ENCODE measurements at regions not wholly inside any gene's neighbourhood (a gene's known extent, or its start where the extent isn't known, plus 50 kb on each side); places are given as distances from the start of the nearest gene placed in this dataset.
A peak's percentile ranks its signal among the peaks of the same experiment; 100 is the strongest.

- TF ChIP-seq CTCF (IDR thresholded peaks at IDR 0.05; ENCODE audit: insufficient read depth, low read length, poor library complexity, severe bottlenecking), result no peak
- Histone ChIP-seq H3K27me3 (replicated peaks; ENCODE audit: control insufficient read depth, insufficient read depth, low read length) (no peaks in the 10 kb centered on the region; the same call in 1 of the 2 replicates), H3K4me3 (replicated peaks; ENCODE audit: low read depth, low read length) (no peak overlapping the region), H3K36me3 (ENCODE audit: control insufficient read depth, insufficient read depth, low read length) (no peaks in the 10 kb centered on the region)
- DNase-seq (ENCODE audit: extremely low read depth, insufficient read length), result no peak
Observed at GRCh38 chr11:19350160-19350559, 109.4 kb upstream of the E2F8 start.

DNA sequence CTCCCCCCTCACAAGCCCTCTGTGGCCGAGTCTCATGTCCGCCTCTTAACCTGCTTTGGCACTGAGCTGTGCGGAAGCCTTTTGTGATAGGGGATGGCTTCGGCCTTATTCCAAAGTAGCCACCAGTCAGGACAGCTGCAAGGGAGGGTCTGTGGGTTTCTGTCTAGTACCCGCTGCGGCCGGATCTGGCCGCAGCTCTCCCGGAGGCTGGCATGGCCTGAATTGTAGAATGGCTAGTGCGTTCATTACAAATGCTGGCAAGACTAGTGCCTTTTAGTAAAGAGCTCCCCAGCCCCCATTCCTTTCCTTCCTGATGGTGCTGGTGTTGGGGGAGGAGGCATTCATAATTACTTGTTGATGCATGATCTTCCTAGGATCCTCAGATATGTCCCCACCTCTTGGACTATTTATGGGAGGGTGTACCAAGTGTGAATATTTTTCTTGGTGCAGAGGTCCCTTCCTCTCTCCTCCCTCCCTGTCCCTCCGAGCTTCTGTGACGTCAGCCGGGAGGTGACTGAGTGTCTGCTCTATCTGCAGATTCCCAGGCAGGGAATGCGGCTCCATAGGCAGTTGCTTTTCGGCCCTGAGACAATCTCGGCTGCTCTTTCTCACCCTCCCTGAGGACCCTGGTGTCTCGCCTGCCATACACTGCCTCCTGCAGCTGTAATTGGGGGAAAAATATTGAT lies 108.7 kb upstream of the E2F8 start:
- Histone ChIP-seq H3K36me3 (ENCODE audit: control insufficient read depth, insufficient read depth, low read length) (no peaks in the 10 kb centered on the region), H3K4me3 (replicated peaks; ENCODE audit: low read depth, low read length) (no peak overlapping the region), H3K27me3 (replicated peaks; ENCODE audit: control insufficient read depth, insufficient read depth, low read length) (no peaks in the 10 kb centered on the region; the same call in none of the 2 replicates)
- no peak for DNase-seq (ENCODE audit: extremely low read depth, insufficient read length)
- no peak for TF ChIP-seq CTCF (IDR thresholded peaks at IDR 0.05; ENCODE audit: insufficient read depth, low read length, poor library complexity, severe bottlenecking)

DNA sequence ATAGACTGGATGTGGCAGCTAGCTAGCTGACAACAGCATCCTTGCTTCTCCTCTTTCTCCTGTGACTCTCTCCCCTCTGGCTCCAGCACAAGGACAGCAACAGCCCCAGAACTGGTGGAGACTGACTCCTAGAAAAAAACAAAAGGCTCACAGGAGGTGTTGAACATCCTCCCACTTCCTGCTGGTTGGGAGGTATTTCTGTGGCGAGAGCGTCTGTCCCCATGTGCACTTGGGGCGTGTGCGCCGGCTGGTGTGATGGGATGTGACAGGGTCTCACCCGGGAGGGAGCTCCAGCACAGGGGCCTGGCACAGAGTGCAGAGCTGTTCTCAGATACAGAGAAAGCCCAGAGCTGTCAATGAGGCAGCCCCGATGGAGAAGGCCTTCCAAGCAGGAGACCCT lies 107.2 kb upstream of the E2F8 start:
- TF ChIP-seq CTCF (IDR thresholded peaks at IDR 0.05; ENCODE audit: insufficient read depth, low read length, poor library complexity, severe bottlenecking), result no peak
- no peak for DNase-seq (ENCODE audit: extremely low read depth, insufficient read length)
- Histone ChIP-seq H3K36me3 (ENCODE audit: control insufficient read depth, insufficient read depth, low read length) (no peaks in the 10 kb centered on the region), H3K4me3 (replicated peaks; ENCODE audit: low read depth, low read length) (no peak overlapping the region), H3K27me3 (replicated peaks; ENCODE audit: control insufficient read depth, insufficient read depth, low read length) (no peaks in the 10 kb centered on the region; the same call in none of the 2 replicates)

- no peaks in the 10 kb centered on the region; the same call in none of the 2 replicates for H3K27me3 ChIP-seq (replicated peaks; ENCODE audit: control insufficient read depth, insufficient read depth, low read length)
- H3K36me3 ChIP-seq (ENCODE audit: control insufficient read depth, insufficient read depth, low read length), result no peaks in the 10 kb centered on the region
- peak; percentile 57 for DNase-seq (ENCODE audit: extremely low read depth, insufficient read length)
- H3K4me3 ChIP-seq (replicated peaks; ENCODE audit: low read depth, low read length), result peak overlapping the region; percentile 56
- TF ChIP-seq CTCF (IDR thresholded peaks at IDR 0.05; ENCODE audit: insufficient read depth, low read length, poor library complexity, severe bottlenecking), result peak; percentile 14
Observed at GRCh38 chr11:19345848-19346681, 105.3 kb upstream of the E2F8 start.

DNA sequence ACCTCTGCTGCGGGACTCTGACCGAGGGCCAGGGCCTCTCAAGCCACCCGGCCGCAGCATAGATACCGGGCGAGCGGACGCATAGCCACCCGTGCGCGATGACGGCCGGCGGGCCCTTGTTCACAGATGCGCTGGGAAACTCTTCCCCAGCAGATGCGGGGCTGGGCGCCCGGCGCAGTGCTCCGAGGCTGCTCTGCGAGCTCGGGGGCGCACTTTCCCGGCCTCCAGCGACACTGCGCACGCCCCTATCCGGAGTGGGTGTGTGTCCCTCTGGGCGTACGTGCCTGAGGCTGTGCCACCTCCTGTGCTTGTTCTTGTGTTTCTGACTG lies 104.7 kb upstream of the E2F8 start:
- peak overlapping the region; percentile 56 for H3K4me3 ChIP-seq (replicated peaks; ENCODE audit: low read depth, low read length)
- no peaks in the 10 kb centered on the region; the same call in none of the 2 replicates for H3K27me3 ChIP-seq (replicated peaks; ENCODE audit: control insufficient read depth, insufficient read depth, low read length)
- no peak for DNase-seq (ENCODE audit: extremely low read depth, insufficient read length)
- TF ChIP-seq CTCF (IDR thresholded peaks at IDR 0.05; ENCODE audit: insufficient read depth, low read length, poor library complexity, severe bottlenecking), result no peak
- H3K36me3 ChIP-seq (ENCODE audit: control insufficient read depth, insufficient read depth, low read length), result no peaks in the 10 kb centered on the region
